PC-3 (cell line): ENCODE measurements at regions not wholly inside any gene's neighbourhood (a gene's known extent, or its start where the extent isn't known, plus 50 kb on each side); places are given as distances from the start of the nearest gene placed in this dataset.

Experiments used
- ATAC-seq: fragments of 200-7000 bp; cut with Tn5 transposase; 2 replicates; pipeline ENCODE4 v1.9.1; 2020; ENCODE audit warnings: mild to moderate bottlenecking, moderate library complexity
- BruUV-seq: library from RNA; stranded (reverse); fragments of 400-500 nt; replicated peaks from 2 replicates; lab custom pipeline; 2021; lab: Mats Ljungman, UMichigan
- CTCF ChIA-PET: fragments of 300-600 bp; sonication (Branson Sonifier 250); formaldehyde crosslinking; loops from one replicate; lab custom pipeline; 2022; ENCODE audit warnings: antibody characterized with exemption; lab: Charles Lee
- POLR2A ChIA-PET: fragments of 300-600 bp; sonication (Branson Sonifier 250); formaldehyde crosslinking; loops from one replicate; lab custom pipeline; 2022; ENCODE audit warnings: antibody characterized with exemption; ENCODE audit not compliant: unreplicated experiment; lab: Charles Lee
- DNase-seq: peaks from one replicate; pipeline ENCODE4 v3.0.0-alpha.2; 2015
- H2AFZ ChIP-seq: fragments of 300-600 bp; sonication (generic); 2 replicates; pipeline ENCODE4 v1.6.0; 2016; ENCODE audit warnings: antibody characterized with exemption, low read length
- H3F3A ChIP-seq: fragments of 300-600 bp; sonication (generic); one replicate; pipeline ENCODE4 v1.6.0; 2017; ENCODE audit warnings: antibody characterized with exemption, low read length, control low read depth, mild to moderate bottlenecking; ENCODE audit not compliant: unreplicated experiment
- H3K27ac ChIP-seq: fragments of 300-600 bp; sonication (generic); 2 replicates; pipeline ENCODE4 v1.5.1; 2016; ENCODE audit warnings: mild to moderate bottlenecking, low read length
- H3K27me3 ChIP-seq: fragments of 300-600 bp; sonication (generic); 2 replicates; pipeline ENCODE4 v1.6.1; 2016; ENCODE audit warnings: low read length, mixed read lengths
- H3K36me3 ChIP-seq: fragments of 300-600 bp; sonication (generic); 2 replicates; pipeline ENCODE4 v1.6.1; 2016; ENCODE audit warnings: low read depth, mixed run types, low read length, mixed read lengths
- H3K4me1 ChIP-seq: fragments of 300-600 bp; sonication (generic); 2 replicates; pipeline ENCODE4 v1.5.1; 2016; ENCODE audit warnings: low read length; ENCODE audit not compliant: insufficient read depth
- H3K4me2 ChIP-seq: fragments of 300-600 bp; sonication (generic); 2 replicates; pipeline ENCODE4 v1.6.0; 2016; ENCODE audit warnings: low read length
- H3K4me3 ChIP-seq: fragments of 300-600 bp; sonication (generic); 2 replicates; pipeline ENCODE4 v1.5.1; 2016; ENCODE audit warnings: mild to moderate bottlenecking, low read length, mixed read lengths
- H3K79me2 ChIP-seq: fragments of 300-600 bp; sonication (generic); 2 replicates; pipeline ENCODE4 v1.6.1; 2017; ENCODE audit warnings: low read length, mixed read lengths
- H3K9ac ChIP-seq: fragments of 300-600 bp; sonication (generic); 2 replicates; pipeline ENCODE4 v1.6.0; 2016; ENCODE audit warnings: mild to moderate bottlenecking, low read length
- H3K9me2 ChIP-seq: fragments of 300-600 bp; sonication (generic); replicated peaks from 2 replicates; pipeline ENCODE4 v1.6.1; 2016; ENCODE audit warnings: mixed run types, low read length, mixed read lengths
- H3K9me3 ChIP-seq: fragments of 300-600 bp; sonication (generic); 2 replicates; pipeline ENCODE4 v1.6.1; 2016; ENCODE audit warnings: low read length, mixed read lengths
- H4K20me1 ChIP-seq: fragments of 300-600 bp; sonication (generic); 2 replicates; pipeline ENCODE4 v1.6.1; 2016; ENCODE audit warnings: low read length, mixed read lengths
- EZH2 ChIP-seq: fragments of 300-600 bp; sonication (generic); IDR thresholded peaks from one replicate; pipeline ENCODE4 v1.6.1; 2017; ENCODE audit warnings: antibody characterized with exemption, mild to moderate bottlenecking, low read length; ENCODE audit not compliant: unreplicated experiment
- EZH2phosphoT487 ChIP-seq: fragments of 300-600 bp; sonication (generic); IDR thresholded peaks from 2 replicates; pipeline ENCODE4 v1.6.1; 2018; ENCODE audit warnings: mild to moderate bottlenecking, antibody characterized with exemption, low read length, borderline replicate concordance
- intact Hi-C: fragments of 100-400 bp; cut with micrococcal nuclease; formaldehyde crosslinking; loops from 2 replicates; pipeline ENCODE4 v1.9.0; 2023
- TF ChIP-seq, protein P1 (sequence below): fragments of 300-600 bp; sonication (generic); conservative IDR thresholded peaks from 2 replicates; pipeline ENCODE4 v1.5.1; 2017; ENCODE audit warnings: antibody characterized with exemption, low read depth, mild to moderate bottlenecking, low read length

DNA sequence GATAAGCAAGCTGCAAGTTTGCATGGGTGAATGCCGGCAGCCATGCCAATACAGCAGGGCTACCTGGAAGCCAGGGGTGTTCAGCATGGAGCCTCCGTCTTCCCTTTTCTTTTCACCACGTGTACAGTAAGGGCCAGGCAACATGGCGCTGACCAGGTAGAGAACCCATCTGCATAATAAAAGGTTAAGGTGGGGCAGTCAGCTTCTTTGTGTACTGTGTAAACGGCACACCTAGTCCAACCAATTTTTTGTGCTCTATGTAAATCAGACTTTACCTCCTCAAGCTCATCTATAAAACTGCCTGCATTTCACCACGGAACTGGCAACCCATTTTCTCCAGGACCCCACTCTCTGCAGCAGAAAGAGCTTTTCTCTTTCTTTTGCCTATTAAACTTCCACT lies 286.8 kb upstream of the VCX3A start:
- BruUV-seq, result no TSS peak
- H3K4me1 ChIP-seq, result no peaks in the 10 kb centered on the region
- CTCF ChIA-PET, result no interaction called here
- H3K36me3 ChIP-seq, result no peaks in the 10 kb centered on the region
- H3K9me2 ChIP-seq, result no peaks in the 10 kb centered on the region
- DNase-seq (no peak), ATAC-seq (no peak)
- H3F3A ChIP-seq, result no peaks in the 10 kb centered on the region
- no peak overlapping the region for H2AFZ ChIP-seq
- no peaks in the 10 kb centered on the region for H4K20me1 ChIP-seq
- intact Hi-C loops, result no loop called here
- H3K4me2 ChIP-seq, result no peak overlapping the region
- no peaks in the 10 kb centered on the region for H3K9me3 ChIP-seq
- no peaks in the 10 kb centered on the region for H3K27me3 ChIP-seq
- H3K79me2 ChIP-seq, result no peaks in the 10 kb centered on the region
- POLR2A ChIA-PET, result no interaction called here
- TF ChIP-seq EZH2phosphoT487, result no peak
- TF ChIP-seq, protein P1, sequence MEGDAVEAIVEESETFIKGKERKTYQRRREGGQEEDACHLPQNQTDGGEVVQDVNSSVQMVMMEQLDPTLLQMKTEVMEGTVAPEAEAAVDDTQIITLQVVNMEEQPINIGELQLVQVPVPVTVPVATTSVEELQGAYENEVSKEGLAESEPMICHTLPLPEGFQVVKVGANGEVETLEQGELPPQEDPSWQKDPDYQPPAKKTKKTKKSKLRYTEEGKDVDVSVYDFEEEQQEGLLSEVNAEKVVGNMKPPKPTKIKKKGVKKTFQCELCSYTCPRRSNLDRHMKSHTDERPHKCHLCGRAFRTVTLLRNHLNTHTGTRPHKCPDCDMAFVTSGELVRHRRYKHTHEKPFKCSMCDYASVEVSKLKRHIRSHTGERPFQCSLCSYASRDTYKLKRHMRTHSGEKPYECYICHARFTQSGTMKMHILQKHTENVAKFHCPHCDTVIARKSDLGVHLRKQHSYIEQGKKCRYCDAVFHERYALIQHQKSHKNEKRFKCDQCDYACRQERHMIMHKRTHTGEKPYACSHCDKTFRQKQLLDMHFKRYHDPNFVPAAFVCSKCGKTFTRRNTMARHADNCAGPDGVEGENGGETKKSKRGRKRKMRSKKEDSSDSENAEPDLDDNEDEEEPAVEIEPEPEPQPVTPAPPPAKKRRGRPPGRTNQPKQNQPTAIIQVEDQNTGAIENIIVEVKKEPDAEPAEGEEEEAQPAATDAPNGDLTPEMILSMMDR, result no peak
- TF ChIP-seq EZH2, result no peak
- no peak overlapping the region for H3K27ac ChIP-seq
- H3K9ac ChIP-seq, result no peak overlapping the region
- no peak overlapping the region for H3K4me3 ChIP-seq

DNA sequence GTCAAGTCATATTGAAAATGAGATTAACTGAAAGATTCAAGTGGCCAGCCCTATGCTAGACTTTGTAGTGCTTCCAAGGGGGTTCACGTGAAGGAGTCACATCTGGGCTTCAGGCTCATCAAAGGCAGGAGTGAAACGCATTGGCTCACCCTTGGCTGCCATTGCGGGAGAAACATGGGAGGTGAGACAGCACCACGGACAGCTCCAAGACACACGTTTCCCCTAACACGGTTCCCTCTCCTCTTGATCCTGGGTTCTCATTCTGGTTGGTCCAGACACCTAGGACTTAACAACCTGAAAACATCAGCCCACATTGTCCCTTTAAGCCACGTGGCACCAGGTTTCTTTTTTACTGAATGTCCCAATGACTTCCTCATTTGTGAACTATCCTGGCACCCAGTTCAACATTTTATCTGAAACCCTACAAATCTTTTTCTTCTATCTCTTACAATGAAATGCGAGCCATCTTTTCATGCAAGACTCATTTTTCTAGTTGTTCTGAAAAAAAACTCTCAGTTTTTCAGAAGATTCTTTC lies 279.0 kb upstream of the VCX3A start:
- no peak for ATAC-seq

DNA sequence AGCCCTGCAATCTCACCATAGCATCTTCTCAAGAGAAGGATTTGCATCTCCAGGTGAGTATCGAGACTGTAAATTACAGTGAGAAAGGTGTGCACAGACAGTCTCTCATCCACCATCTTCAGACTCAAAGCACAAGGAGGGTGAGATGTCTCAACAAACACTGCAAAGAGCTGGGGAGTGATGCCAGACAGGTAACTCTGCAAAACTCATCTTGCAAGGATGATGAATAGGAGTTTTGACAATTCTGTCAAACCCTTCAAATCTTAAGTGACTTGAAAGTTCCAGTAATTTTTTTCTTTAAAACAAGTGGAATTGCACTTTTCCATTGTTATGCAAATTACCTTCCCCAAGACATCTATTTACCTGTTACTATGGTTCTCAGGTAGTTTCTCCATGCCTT lies 277.2 kb upstream of the VCX3A start:
- Histone ChIP-seq H3K9me2 (no peaks in the 10 kb centered on the region), H3F3A (no peaks in the 10 kb centered on the region), H3K27ac (no peak overlapping the region), H3K9ac (no peak overlapping the region), H3K9me3 (no peaks in the 10 kb centered on the region), H2AFZ (no peak overlapping the region), H4K20me1 (no peaks in the 10 kb centered on the region), H3K4me1 (no peaks in the 10 kb centered on the region), H3K27me3 (no peaks in the 10 kb centered on the region), H3K36me3 (no peaks in the 10 kb centered on the region), H3K4me2 (no peak overlapping the region), H3K4me3 (no peak overlapping the region), H3K79me2 (no peaks in the 10 kb centered on the region)
- BruUV-seq, result no TSS peak
- ChIA-PET CTCF (no interaction called here), POLR2A (no interaction called here)
- ATAC-seq (no peak), DNase-seq (no peak)
- intact Hi-C loops, result no loop called here
- no peak for TF ChIP-seq EZH2
- TF ChIP-seq, protein P1, result no peak
- no peak for TF ChIP-seq EZH2phosphoT487

More for the DNA sequence above, 279.0 kb upstream of the VCX3A start:
- H3K27me3 ChIP-seq, result no peaks in the 10 kb centered on the region
- H4K20me1 ChIP-seq, result no peaks in the 10 kb centered on the region
- CTCF ChIA-PET, result no interaction called here
- no peaks in the 10 kb centered on the region for H3K9me3 ChIP-seq
- no peak overlapping the region for H3K9ac ChIP-seq
- H3K79me2 ChIP-seq, result no peaks in the 10 kb centered on the region
- H3K27ac ChIP-seq, result no peak overlapping the region
- no peak for DNase-seq
- H3K9me2 ChIP-seq, result no peaks in the 10 kb centered on the region
- no peak for TF ChIP-seq EZH2
- no peak for TF ChIP-seq EZH2phosphoT487
- TF ChIP-seq, protein P1, result no peak
- intact Hi-C loops, result no loop called here
- no peak overlapping the region for H3K4me3 ChIP-seq
- POLR2A ChIA-PET, result no interaction called here
- H3K4me1 ChIP-seq, result no peaks in the 10 kb centered on the region
- H3F3A ChIP-seq, result no peaks in the 10 kb centered on the region
- H3K36me3 ChIP-seq, result no peaks in the 10 kb centered on the region
- no peak overlapping the region for H2AFZ ChIP-seq
- no peak overlapping the region for H3K4me2 ChIP-seq
- no TSS peak for BruUV-seq
